ENCODE measurements at regions not wholly inside any gene's neighbourhood (a gene's known extent, or its start where the extent isn't known, plus 50 kb on each side); places are given as distances from the start of the nearest gene placed in this dataset.
"Not testable (repeated sequence)": the region's sequence is repeated elsewhere in the genome, so short reads cannot be mapped to it uniquely, and the experiment has no call there.

DNA sequence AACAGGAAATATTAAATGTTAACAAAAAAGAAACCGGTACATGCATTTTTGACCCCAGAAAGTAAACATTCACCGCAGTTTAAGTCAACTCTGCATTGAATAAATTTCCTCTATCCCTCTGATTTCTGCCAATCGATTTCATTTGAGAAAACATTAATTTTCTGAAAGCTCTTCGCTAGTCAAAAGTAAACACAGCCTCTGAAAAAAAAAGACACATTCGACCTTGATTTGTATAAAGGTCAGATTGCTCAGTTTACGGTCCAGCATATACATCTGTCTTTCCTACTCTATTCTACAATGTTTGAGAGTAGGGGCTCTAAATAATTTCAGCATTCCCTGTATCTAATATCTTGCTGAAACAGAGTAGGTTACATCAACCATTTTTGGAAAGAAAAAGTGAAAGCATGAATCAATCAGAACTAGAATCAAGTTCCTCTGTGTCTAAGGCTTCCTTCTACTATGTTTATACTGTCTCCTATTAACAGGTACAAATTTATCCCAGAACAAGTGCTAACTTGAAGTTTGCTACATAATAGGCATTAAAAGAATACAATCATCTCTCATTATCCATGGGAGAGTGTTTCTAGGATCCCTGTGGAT is 243.8 kb downstream of the UBE2NL start:
- TF ChIP-seq, protein P1, sequence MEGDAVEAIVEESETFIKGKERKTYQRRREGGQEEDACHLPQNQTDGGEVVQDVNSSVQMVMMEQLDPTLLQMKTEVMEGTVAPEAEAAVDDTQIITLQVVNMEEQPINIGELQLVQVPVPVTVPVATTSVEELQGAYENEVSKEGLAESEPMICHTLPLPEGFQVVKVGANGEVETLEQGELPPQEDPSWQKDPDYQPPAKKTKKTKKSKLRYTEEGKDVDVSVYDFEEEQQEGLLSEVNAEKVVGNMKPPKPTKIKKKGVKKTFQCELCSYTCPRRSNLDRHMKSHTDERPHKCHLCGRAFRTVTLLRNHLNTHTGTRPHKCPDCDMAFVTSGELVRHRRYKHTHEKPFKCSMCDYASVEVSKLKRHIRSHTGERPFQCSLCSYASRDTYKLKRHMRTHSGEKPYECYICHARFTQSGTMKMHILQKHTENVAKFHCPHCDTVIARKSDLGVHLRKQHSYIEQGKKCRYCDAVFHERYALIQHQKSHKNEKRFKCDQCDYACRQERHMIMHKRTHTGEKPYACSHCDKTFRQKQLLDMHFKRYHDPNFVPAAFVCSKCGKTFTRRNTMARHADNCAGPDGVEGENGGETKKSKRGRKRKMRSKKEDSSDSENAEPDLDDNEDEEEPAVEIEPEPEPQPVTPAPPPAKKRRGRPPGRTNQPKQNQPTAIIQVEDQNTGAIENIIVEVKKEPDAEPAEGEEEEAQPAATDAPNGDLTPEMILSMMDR (IDR thresholded peaks at IDR 0.05; ENCODE audit: insufficient read depth, low read length, poor library complexity, severe bottlenecking) = not testable (repeated sequence)
- TF ChIP-seq EZH2phosphoT487 (conservative IDR thresholded peaks at IDR 0.05; ENCODE audit: low read length) = not testable (repeated sequence)

All from SU-DHL-6 (cell line).